ENCODE measurements at regions not wholly inside any gene's neighbourhood (a gene's known extent, or its start where the extent isn't known, plus 50 kb on each side); places are given as distances from the start of the nearest gene placed in this dataset.
"Not testable (repeated sequence)": the region's sequence is repeated elsewhere in the genome, so short reads cannot be mapped to it uniquely, and the experiment has no call there.

DNA sequence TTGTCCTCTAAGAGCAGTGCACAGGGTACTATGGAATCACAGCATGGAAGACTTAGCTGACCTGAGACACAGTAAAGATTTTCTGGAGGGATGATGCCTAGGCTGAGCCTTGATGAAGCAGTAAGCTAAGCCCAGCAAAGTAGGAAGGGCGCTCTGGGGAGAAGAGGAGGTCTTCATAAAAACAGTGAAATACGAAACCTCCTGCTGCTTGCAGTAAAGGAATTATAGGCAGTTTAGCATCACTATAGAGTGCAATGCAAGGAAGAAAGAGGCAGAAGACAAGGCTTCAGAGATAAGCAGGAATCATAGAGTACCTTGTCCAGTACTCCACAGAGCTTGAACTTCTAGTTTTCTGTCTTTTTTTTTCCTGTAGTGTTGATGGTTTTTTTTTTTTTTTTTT is 555.7 kb upstream of the CADM1 start:
- no peak for DNase-seq

DNA sequence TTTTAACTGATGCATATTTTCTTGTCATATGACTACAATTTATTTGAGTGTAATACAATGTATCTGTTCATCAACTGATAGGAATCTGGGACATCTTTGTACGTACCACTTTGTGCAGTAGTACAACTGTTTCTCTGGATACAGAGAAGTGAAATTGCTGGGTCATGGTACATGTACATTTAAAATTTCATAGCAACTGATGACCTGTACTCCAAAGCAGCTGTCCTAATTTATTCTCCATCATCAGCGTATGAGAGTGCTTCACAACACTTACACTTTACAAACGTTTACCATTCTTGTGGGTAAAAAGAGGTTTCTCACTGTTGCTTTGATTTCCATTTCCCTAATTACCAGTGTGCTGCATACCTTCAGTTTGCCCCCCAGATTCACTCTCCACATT is 552.8 kb upstream of the CADM1 start:
- DNase-seq, result no peak

DNA sequence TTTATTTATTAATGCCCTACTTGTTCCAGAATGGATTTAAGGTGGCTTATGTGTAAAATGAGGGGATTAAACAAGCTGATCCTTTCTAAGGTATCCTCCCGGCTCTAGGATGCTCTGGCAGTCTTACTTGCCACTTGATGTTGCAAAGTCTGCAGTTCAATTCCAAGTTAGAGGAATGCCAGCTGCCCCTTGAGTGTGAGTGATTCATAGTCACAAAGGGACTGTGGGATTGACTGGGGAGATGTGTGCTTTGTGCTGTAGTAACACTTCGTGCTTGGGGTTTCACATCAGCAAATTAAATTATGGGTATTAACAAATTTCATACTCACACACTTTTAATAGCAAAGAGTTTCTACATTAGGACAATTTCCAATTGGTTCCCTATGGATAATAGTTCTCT is 550.8 kb upstream of the CADM1 start:
- no peak for DNase-seq

DNA sequence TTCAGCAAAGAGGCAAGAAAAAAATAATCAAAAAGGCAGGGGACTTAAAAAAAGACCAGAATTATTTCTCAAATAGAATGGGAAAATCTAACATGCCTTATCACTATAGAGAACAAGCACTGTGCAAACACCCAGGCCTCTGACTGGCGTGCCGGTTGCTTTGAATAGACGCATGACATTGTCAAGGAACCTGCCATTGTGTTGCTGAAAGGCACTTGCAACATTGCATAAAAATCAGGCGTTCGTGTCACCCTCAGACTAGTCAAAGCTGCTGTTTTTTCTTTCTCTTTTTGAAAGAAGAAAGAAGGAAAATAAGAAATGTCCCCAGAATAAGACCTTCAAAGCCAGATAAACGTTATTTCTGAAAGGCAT is 549.3 kb upstream of the CADM1 start:
- peak; percentile 47 for DNase-seq

DNA sequence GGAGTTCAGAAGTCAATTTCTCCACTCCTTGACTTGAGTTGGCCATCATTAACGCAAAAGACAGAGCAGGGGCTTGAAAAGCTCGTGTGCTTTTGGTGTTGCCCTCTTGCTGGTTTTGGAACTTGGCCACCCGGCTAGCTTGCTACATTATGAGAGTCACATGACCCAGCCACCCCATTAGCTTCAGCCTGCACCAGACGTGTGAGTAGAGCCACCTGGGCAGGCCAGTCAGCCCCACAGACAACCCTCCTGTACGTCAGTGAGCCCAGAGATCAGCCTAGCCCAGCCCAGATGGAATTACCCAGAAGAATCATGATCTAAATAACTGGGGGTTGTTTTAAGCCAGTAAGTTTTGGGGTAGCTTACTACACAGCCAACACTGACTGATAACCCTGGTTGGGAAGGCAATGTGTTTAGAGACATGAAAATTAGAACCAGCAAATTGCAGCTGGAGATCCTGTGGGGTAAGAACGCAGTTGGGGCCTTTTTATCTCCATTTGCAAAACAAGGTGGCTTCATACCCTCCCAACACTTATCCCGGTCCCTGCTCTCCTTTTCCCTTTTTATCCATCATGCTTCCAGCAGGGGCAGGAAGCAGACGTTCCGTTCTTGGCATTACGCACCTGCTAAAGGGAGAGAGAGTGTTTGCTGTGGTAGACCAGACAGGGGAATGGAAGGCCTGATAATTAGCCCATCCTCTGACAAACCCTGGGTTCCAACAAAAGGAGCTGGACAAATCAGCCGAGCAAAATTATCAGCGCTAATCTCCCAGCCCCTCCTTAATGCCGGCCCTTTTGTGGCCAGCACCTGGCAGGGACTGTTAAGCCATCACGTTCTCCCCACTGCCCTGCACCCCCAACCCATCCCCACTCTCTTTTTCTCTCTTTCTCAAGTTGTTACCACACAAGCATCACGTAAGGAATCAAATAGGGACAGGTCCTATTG is 548.7 kb upstream of the CADM1 start:
- DNase-seq, result peak; percentile 84

DNA sequence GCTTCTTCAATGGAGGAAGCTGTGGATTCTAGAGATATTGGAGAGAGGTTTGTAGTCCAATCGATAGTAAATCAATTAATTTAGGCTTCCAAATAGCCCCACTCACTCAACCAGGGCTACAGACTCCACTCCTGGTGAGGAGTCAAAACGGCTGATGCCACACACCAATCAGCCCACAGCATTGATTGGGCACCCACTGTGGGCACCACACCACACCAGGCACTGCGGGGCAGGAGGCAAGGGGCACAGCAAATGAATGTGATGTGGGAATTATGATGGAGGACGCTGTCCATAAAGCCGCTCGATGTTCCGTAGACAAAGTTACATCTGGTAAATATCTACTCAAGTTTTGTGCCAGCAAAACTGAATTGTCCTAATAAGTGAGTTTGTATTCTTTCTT is 547.3 kb upstream of the CADM1 start:
- DNase-seq, result no peak

DNA sequence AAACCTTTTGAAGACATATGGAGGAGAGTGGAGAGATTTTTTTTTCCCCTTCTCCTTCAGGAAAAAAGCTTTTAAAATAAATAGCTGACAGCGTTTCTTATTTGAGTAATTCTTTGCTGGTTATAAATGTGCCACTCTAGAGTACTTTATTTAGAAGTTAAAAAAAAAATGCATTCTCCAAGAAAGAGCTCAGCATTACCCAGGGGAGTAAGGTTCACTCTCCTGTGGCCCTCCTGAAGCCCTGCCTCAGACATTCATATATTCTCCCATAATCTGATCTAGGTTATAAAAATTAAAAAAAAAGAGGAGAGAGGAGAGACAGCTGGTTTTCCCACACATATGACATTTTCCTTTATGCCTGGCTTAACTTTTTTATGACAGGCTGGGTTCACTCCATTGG is 545.2 kb upstream of the CADM1 start:
- no peak for DNase-seq

DNA sequence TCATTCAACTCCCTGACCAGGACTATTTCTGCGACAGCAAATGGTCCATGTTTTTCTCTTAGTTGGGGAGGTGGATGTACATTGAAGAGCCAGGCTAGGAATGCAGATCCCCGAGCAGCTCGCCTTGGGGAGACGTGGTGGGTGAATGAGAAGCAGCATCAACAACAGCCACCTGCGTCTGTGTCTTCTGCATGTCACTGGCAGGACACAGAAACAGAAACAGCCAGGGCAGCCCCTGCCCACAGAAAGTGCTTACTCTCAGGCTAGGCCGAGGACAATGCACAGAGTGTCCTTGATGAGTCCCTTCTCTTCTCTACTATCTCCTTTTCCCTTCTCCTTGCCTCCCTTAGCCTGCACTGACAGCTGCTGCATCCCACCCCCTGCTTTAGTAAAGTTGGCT is 541.9 kb upstream of the CADM1 start:
- no peak for DNase-seq

DNA sequence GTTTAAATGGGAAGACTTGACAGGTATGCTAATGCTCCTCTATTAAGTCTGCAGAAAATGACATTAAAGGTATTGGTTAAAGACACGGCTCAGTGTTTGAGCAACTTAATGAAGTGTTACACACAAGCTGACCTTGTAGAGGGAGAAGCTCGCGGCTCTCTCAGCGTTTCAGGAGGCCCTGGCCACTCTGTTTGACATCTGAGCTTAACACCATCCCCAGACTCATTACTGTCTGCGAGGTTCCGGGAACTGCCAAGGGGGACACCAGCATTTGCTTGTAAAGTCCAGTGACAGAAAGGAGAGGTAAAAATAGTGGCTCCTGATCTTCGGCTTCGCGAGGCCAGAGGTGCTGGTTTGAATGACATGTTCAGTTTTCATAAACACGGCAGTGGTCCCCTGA is 540.7 kb upstream of the CADM1 start:
- no peak for DNase-seq

DNA sequence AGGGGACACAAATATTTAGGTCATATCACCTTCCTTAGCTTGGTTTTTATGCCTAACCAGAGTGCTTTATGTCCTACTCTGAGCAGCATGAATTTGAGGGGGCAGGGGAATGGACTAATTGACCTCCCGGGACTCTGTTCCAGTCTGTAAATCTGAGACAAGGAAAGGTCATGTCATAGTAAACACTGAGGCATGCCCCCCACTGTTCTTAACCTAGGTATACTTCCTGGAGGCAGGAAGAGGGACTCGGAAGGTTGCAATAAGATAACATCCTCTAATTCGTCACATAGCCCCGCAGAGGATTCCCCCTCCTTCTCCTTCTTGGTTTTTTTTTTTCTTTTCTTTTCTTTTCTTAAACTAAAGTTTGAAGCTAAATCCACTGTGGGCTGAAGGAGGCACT is 540.3 kb upstream of the CADM1 start:
- no peak for DNase-seq

DNA sequence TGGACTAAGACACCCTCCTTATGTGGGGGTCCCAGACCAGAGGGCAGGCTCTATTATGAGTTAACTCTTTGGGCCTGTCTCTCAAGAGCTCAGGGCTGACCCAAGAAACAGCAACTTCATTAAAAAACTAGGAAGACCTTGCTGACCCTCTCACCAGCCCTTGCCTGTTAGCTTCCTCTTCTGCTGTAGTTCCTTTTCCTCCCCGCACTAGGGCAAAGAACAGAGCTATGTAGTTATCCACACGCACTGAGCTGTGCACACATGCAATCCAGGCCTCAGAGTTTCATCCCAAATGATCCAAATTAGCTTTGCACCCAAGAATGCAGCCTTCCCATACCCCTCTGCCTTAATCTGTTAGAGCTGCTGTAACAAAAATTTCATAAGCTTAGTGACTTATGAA is 539.6 kb upstream of the CADM1 start:
- DNase-seq, result no peak

DNA sequence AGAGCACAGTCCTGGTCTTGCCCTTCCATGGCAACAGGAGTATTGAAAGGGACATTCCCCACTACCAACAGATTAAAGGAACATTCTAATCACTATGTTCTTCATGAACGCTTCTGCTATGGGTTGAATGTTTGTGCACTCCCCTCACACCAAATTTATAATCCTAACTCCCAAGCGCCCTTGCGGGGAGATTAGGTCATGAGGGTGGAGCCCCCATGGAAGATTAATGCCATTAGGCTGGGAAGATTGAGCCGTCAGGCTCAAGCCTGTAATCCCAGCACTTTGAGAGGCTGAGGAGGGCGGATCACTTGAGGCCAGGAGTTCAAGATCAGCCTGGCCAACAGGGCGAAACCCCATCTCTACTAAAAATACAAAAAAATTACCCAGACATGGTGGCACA is 538.8 kb upstream of the CADM1 start:
- not testable (repeated sequence) for DNase-seq

DNA sequence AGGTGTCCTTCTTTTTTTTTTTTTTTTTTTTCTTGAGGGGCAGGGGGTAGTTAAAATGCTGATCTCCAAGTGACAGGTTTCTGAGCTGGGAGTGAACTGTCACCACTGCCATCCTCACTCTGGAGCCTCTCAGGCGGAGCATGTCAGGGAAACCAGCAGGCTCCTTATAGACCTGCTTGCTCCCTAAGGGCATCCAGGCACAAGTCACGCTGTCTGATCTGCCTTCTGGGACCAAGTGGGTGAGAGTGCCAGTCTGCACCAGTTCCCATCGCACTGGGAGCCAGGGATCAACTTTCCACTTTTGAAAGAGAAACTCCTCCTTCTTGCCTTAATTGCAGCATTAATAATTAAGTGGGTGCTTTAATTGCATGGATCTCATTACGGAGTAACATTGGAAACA is 537.9 kb upstream of the CADM1 start:
- DNase-seq, result no peak

DNA sequence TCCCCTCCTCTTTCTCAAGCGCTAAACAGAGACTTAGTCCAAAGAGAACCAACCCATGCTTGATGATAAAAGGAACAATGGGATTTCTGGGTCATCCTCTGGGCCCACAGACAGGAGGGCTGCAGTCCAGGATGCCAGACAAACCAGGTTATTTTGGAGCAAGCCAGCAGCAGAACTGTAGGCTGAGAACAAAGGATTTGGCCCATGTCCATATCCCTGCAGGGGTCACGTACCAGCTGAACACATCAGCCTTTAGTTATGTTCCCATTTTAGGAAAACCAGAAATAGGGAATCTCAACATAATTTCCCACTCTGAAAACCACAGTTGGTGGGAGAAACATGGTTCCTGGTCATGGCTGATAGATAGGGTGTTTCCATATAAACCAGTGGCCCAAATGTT is 533.6 kb upstream of the CADM1 start:
- peak; percentile 42 for DNase-seq

DNA sequence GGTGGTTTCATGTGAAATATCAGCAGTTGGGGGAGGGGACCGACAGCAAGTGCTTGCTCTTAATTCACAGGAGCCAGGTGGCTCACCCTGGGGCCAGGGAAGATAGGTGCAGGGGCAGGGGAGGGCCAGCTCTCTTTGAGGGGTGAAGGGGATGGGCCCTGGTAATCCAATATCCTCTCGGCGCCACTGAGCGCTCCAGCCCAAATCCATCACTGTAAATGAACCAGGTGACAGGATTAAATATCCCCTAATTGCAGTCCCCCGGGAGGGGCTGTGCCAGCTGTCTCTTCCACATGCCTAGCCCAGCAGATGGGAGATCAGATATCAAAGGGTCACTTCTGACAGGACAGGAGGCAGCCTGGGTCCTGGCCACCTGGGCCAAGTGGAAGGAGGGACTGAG is 531.8 kb upstream of the CADM1 start:
- DNase-seq, result peak; percentile 94

DNA sequence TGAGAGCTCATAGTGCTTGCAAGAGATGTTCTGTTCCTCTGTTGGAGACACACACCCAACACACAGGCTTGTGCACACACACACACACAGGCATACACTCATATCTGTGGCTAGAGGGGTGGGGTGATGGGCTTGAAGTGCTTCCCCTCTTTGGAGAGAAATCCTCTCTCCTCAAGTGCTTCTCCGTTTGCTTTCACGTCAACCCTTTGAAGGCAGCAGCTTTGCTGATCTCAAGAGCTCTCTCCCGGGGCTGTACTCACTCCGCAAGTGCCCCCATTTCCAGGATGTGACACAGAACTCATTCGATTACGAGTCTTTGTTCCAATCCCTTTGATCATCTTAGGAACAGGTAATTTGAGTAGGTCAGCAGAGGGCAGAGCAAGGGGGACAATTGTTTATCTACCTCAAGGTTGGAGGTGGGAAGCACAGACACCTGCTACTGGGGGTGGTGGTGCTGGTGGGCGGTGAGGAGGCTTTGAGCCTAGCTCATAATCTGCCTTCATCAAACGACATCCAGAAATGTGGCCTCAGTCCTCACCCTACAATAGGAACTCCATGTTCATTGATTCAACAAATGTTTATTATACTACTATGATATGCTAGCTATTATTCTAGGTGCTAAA is 529.8 kb upstream of the CADM1 start:
- peak; percentile 95 for DNase-seq

DNA sequence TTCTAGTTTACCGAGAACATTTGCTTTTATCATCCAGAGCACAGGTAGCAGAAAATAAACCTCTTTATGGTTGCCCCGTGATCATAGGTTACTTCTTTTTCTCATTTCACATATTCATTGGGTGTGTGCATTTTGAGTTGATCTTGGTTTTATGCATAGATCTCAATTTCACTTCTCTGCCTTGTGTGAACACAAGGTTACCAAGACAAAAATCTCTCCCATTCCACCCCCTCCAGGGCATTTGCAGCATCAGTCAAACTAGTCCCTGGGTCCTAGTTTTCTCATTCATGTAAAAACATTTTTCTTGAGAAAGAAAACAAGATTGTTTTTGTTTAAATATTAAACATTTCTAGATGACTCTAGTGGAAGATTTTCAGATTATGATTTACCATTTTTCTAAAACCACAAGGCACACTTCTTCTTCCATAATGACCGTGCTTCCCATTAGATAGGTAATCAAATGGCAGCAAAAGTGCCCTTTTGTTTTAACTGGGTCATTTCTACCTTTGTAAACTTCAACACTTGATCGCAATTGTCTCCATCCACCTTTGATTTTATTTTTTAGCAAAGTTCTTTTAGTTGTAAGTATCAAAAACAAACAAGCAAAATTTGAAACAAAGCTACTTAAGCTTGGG is 526.6 kb upstream of the CADM1 start:
- DNase-seq, result no peak

DNA sequence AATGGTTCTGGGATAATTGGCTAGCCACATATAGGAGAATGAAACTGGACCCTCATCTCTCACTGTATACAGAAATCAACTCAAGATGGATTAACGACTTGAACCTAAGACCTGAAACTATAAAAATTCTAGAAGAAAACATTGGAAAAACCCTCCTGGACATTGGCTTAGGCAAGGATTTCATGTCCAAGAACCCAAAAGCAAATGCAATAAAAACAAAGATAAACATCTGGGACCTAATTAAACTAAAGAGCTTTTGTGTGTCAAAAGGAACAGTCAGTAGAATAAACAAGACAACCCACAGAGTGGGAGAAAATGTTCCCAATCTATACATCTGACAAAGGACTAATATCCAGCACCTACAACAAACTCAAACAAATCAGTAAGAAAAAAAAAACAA is 524.3 kb upstream of the CADM1 start:
- not testable (repeated sequence) for DNase-seq

DNA sequence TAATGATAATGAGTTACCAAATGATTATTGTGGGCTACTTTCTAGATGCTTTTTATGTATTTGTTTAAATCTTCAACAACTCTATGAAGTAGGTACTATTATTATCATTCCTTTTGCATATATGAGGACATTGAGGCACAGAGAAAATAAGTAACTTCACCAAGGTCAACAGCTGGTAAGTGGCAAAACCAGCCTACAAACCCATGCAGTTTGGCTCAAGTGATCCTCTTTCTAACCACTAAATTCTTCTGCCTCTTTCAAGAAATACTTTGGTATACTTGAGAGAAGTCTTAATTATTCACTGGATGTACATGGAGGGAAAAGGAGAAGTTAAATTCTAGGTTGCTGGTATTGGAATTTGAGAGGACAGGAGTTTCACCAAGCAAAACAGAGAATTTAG is 495.2 kb upstream of the CADM1 start:
- no peak for DNase-seq

DNA sequence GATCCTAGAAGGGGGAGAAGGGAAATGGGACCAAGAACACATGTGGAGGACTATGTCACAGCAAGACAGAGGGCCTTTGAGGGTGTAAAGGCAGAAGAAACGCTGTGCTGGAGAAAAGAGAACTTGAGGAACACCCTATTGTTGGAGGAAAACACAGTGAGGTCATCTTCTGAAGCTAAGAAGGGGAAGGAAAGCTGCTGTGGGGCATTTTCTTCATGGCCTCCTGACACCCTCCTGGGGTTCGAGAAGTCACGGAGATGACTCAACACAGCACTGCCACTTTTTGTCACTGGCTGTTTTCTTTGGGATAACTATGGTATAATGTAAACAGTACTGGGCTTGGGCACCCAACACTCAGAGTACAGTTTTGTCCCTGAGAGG is 492.6 kb upstream of the CADM1 start:
- DNase-seq, result no peak

DNA sequence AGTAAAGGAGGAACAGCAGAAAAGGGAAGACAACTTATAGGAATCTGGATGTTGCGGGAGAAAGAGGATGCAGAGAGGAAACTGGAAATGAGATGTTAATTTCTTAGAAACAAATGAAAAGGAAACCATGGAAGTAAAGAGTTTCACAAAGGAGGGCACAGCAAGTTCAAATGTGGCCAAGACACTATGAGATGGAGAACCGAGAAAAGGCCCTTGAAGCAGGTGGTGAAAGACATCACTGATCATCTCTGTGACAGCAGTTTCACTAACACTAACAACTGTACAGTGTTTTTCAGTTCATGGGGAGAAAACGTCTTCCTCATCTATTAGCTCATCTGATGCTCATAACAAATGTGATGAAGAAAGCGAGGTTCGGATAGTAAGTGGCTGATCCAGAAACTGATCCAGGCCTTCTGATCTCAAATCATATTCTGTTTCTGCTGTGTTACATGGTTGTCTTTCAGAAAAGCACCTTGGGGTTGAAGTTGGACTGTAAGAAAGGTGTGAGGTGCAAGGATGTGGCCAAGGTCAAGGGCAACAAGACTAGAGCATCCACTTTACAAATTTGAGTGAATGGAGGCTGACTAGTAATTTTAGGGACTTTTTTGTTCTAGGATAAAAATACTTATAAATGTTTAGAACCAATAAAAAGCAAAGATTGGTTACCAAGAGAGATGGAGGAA is 492.1 kb upstream of the CADM1 start:
- DNase-seq, result no peak

DNA sequence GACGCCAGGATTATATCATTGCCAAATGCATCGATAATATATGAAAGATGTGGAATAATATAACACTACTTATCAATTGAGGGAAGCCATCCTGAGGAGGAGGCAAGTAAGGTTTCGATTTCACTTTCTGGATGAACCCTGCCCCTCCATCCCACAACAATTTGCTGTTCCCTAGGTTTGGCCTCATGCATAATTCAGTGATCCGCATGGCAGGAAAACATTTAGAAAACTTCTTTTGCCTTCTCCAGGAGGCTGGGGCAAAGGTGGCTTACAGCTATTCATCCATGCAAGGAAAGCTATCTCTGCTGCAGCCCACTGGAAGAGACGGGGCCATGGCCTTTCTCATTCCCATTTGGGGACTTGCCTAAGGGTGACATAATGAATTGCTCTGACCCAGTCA is 489.4 kb upstream of the CADM1 start:
- DNase-seq, result no peak

DNA sequence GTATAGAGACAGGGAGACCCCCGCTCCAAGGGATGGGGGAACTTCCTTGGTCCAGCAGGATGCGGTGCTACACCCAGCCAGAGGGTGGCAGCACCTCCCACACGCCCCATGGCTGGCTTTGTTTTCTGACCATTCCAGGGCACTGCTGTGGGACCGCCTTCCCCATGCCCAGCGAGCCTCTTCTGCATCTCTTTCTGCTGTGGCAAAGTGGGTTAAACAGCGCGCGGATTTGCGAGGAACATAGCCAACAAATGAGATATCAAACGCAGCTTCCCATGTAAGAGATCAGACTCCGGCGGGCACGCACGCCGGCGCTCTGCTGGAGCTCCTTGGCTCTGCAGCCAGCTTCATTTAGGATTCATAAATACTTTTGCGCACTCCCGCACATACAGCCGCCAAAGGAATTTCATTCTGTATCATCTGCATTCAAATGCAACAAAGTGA is 485.8 kb upstream of the CADM1 start:
- DNase-seq, result no peak

DNA sequence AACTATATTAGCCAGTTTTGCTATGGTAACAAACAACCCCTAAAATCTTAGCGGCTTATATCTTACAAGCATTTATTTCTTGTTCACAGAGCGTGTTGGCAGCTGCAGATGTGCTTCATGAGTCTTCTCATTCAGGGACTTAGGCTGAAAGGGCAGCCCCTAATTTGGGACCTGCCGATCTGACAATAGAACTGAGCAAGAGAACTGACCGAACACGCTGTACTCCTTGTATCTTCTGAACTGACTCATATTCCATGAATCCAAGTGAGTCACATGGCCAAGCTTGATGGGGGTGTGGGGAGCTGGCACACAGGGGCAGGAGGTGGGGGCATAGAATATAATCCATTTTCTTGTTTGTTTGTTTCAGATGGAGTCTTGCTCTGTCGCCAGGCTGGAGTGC is 481.7 kb upstream of the CADM1 start:
- DNase-seq, result no peak

Measured in NCI-H1092 (cell line).